ENCODE measurements at regions not wholly inside any gene's neighbourhood (a gene's known extent, or its start where the extent isn't known, plus 50 kb on each side); places are given as distances from the start of the nearest gene placed in this dataset.

GRCh38 chr20:40744818-40745175 is 55.8 kb upstream of the MAFB start:
- TF ChIP-seq FOXM1 (IDR thresholded peaks at IDR 0.05; ENCODE audit: borderline replicate concordance) (no peak), SP1 (IDR thresholded peaks at IDR 0.05) (no peak), ELF4 (IDR thresholded peaks at IDR 0.05) (no peak), L3MBTL2 (conservative IDR thresholded peaks at IDR 0.05) (no peak), SUZ12 (IDR thresholded peaks at IDR 0.05) (no peak), FOXK2 (IDR thresholded peaks at IDR 0.05) (no peak)
